SU-DHL-6 (cell line): ENCODE measurements at regions not wholly inside any gene's neighbourhood (a gene's known extent, or its start where the extent isn't known, plus 50 kb on each side); places are given as distances from the start of the nearest gene placed in this dataset.

Experiments used
- EZH2phosphoT487 ChIP-seq: fragments of 200-600 bp; sonication (generic), shearing (Covaris generic); conservative IDR thresholded peaks from 2 replicates; pipeline ENCODE4 v1.6.1; 2018; ENCODE audit warnings: mild to moderate bottlenecking, antibody characterized with exemption, low read length, moderate library complexity, mixed read lengths
- TF ChIP-seq, protein P1 (sequence below): fragments of 200-600 bp; sonication (generic); IDR thresholded peaks from one replicate; pipeline ENCODE4 v1.5.1; 2017; ENCODE audit warnings: antibody characterized with exemption, mild to moderate bottlenecking, low read length, moderate library complexity; ENCODE audit not compliant: insufficient read depth, poor library complexity, severe bottlenecking

DNA sequence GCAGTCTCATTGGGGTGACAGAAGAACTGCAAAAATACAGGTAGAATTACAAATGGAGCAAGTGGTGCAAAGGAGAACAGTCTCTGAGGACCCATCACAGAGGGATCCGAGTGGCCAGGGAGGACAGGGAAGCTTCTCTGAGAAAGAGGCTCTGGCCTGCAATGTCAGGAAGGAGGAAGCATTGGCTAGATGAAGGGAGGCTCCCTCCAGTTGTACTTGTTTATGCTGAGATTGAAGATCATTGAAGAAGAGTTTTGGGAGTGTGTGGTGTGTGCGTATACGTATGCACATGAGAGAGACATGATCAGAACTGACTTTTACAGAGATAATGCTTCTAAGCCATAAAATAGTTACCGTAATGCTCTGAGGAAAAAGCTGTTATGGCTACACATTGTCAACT is 274.7 kb upstream of the FZD8 start:
- TF ChIP-seq, protein P1, sequence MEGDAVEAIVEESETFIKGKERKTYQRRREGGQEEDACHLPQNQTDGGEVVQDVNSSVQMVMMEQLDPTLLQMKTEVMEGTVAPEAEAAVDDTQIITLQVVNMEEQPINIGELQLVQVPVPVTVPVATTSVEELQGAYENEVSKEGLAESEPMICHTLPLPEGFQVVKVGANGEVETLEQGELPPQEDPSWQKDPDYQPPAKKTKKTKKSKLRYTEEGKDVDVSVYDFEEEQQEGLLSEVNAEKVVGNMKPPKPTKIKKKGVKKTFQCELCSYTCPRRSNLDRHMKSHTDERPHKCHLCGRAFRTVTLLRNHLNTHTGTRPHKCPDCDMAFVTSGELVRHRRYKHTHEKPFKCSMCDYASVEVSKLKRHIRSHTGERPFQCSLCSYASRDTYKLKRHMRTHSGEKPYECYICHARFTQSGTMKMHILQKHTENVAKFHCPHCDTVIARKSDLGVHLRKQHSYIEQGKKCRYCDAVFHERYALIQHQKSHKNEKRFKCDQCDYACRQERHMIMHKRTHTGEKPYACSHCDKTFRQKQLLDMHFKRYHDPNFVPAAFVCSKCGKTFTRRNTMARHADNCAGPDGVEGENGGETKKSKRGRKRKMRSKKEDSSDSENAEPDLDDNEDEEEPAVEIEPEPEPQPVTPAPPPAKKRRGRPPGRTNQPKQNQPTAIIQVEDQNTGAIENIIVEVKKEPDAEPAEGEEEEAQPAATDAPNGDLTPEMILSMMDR, result no peak
- no peak for TF ChIP-seq EZH2phosphoT487
